Smooth muscle cell (in vitro differentiated cells): ENCODE measurements at regions not wholly inside any gene's neighbourhood (a gene's known extent, or its start where the extent isn't known, plus 50 kb on each side); places are given as distances from the start of the nearest gene placed in this dataset.

Source experiments
- DNase-seq: peaks from one replicate; lab custom pipeline; 2025; ENCODE audit not compliant: unreplicated experiment; lab: John Stamatoyannopoulos, UW
- H2AFZ ChIP-seq: fragments of 200-600 bp; sonication (generic); 2 replicates; pipeline ENCODE4 v1.6.0; 2016; ENCODE audit warnings: antibody characterized with exemption, low read depth, mild to moderate bottlenecking
- H3F3A ChIP-seq: fragments of 200-600 bp; sonication (generic); 2 replicates; pipeline ENCODE4 v1.6.0; 2017; ENCODE audit warnings: antibody characterized with exemption, low read depth
- H3K27ac ChIP-seq: fragments of 200-600 bp; sonication (generic); 2 replicates; pipeline ENCODE4 v1.5.1; 2016; ENCODE audit warnings: low read depth, mild to moderate bottlenecking
- H3K27me3 ChIP-seq: fragments of 200-600 bp; sonication (generic); 2 replicates; pipeline ENCODE4 v1.6.1; 2016; ENCODE audit warnings: low read depth, mild to moderate bottlenecking
- H3K36me3 ChIP-seq: fragments of 200-600 bp; sonication (generic); 2 replicates; pipeline ENCODE4 v1.5.1; 2016; ENCODE audit warnings: low read depth
- H3K4me1 ChIP-seq: fragments of 200-600 bp; sonication (generic); 2 replicates; pipeline ENCODE4 v1.5.1; 2016; ENCODE audit warnings: low read depth
- H3K4me2 ChIP-seq: fragments of 200-600 bp; sonication (generic); 2 replicates; pipeline ENCODE4 v1.6.0; 2016; ENCODE audit warnings: mild to moderate bottlenecking
- H3K4me3 ChIP-seq: fragments of 200-600 bp; sonication (generic); 2 replicates; pipeline ENCODE4 v1.5.1; 2016; ENCODE audit warnings: mild to moderate bottlenecking
- H3K79me2 ChIP-seq: fragments of 200-600 bp; sonication (generic); 2 replicates; pipeline ENCODE4 v1.6.0; 2016; ENCODE audit warnings: low read depth, mild to moderate bottlenecking
- H3K9ac ChIP-seq: fragments of 200-600 bp; sonication (generic); 2 replicates; pipeline ENCODE4 v1.6.0; 2016; ENCODE audit warnings: low read depth
- H3K9me3 ChIP-seq: fragments of 200-600 bp; sonication (generic); replicated peaks from 2 replicates; pipeline ENCODE4 v1.5.1; 2016; ENCODE audit warnings: low read depth
- H4K20me1 ChIP-seq: fragments of 200-600 bp; sonication (generic); 2 replicates; pipeline ENCODE4 v1.6.0; 2016; ENCODE audit warnings: low read depth
- CTCF ChIP-seq: fragments of 200-600 bp; sonication (generic); IDR thresholded peaks from 2 replicates; pipeline ENCODE4 v1.5.1; 2017; ENCODE audit warnings: borderline replicate concordance, mild to moderate bottlenecking, antibody characterized with exemption; ENCODE audit not compliant: insufficient read depth, poor library complexity, severe bottlenecking
- WGBS: methylation state at CpG from one replicate; pipeline ENCODE4 v1.1.7; 2016; ENCODE audit warnings: low lambda C conversion rate; 5-methylcytosine and 5-hydroxymethylcytosine counted together

GRCh38 chr7:20063644-20064043 lies 153.5 kb downstream of the MACC1 start:
- TF ChIP-seq CTCF: no peak
- no peak overlapping the region for H2AFZ ChIP-seq
- H3F3A ChIP-seq: no peaks in the 10 kb centered on the region

GRCh38 chr7:20062932-20063331 lies 154.3 kb downstream of the MACC1 start:
- Histone ChIP-seq H3K4me1 (peaks cover 9% of the 10 kb centered on the region), H3K27me3 (no peaks in the 10 kb centered on the region), H3K79me2 (no peaks in the 10 kb centered on the region), H3K27ac (no peak overlapping the region), H3F3A (no peaks in the 10 kb centered on the region), H2AFZ (no peak overlapping the region), H3K36me3 (no peaks in the 10 kb centered on the region), H4K20me1 (no peaks in the 10 kb centered on the region), H3K9me3 (no peaks in the 10 kb centered on the region), H3K4me2 (no peak overlapping the region), H3K9ac (no peak overlapping the region), H3K4me3 (no peak overlapping the region)
- no peak for DNase-seq
- no peak for TF ChIP-seq CTCF
- 100% methylated on average over 1 of the region's 1 CpG for WGBS

More at GRCh38 chr7:20063644-20064043, 153.5 kb downstream of the MACC1 start:
- no peaks in the 10 kb centered on the region for H3K79me2 ChIP-seq
- H3K4me3 ChIP-seq: no peak overlapping the region
- H3K4me1 ChIP-seq: peaks cover 9% of the 10 kb centered on the region
- no peak overlapping the region for H3K9ac ChIP-seq
- H3K9me3 ChIP-seq: no peaks in the 10 kb centered on the region
- no peak overlapping the region for H3K27ac ChIP-seq
- no peaks in the 10 kb centered on the region for H4K20me1 ChIP-seq
- H3K4me2 ChIP-seq: no peak overlapping the region
- no peaks in the 10 kb centered on the region for H3K27me3 ChIP-seq
- 66% methylated on average over 3 of the region's 3 CpGs for WGBS
- DNase-seq: no peak
- no peaks in the 10 kb centered on the region for H3K36me3 ChIP-seq

- Histone ChIP-seq H3K4me2 (no peak overlapping the region), H2AFZ (no peak overlapping the region), H3K27ac (no peak overlapping the region), H3F3A (no peaks in the 10 kb centered on the region), H4K20me1 (no peaks in the 10 kb centered on the region), H3K9me3 (peaks cover 3% of the 10 kb centered on the region), H3K4me1 (no peaks in the 10 kb centered on the region), H3K79me2 (no peaks in the 10 kb centered on the region), H3K36me3 (no peaks in the 10 kb centered on the region), H3K9ac (no peak overlapping the region), H3K4me3 (no peak overlapping the region), H3K27me3 (no peaks in the 10 kb centered on the region)
- DNase-seq: no peak
- TF ChIP-seq CTCF: no peak
- WGBS: 57% methylated on average over 7 of the region's 7 CpGs
These were observed 163.7 kb downstream of the MACC1 start for GRCh38 chr7:20053334-20054104.
